Activated naive CD8-positive, alpha-beta T cell treated with anti-CD3 and anti-CD28 coated beads, Interleukin-2, amount 10 ng/mL, durations not matched to agents 7 days and 5 days (primary cell): ENCODE measurements at regions not wholly inside any gene's neighbourhood (a gene's known extent, or its start where the extent isn't known, plus 50 kb on each side); places are given as distances from the start of the nearest gene placed in this dataset.

Experiments
- ATAC-seq: fragments of 150-1000 bp; cut with Tn5 transposase; one replicate; pipeline ENCODE4 v1.10.0; 2021; ENCODE audit warnings: low read depth, moderate library complexity
- POLR2A ChIA-PET: fragments of 350-600 bp; sonication (Branson Sonifier 250); formaldehyde crosslinking; loops from one replicate; lab custom pipeline; 2021; ENCODE audit warnings: antibody characterized with exemption; lab: Charles Lee
- DNase-seq: peaks from one replicate; pipeline ENCODE4 v3.0.0; 2021
- H3K27ac Mint-ChIP-seq: one replicate; pipeline ENCODE4 v1.8.0; 2022; ENCODE audit warnings: mild to moderate bottlenecking, mixed read lengths
- H3K27me3 Mint-ChIP-seq: one replicate; pipeline ENCODE4 v1.8.0; 2022; ENCODE audit warnings: mild to moderate bottlenecking, moderate library complexity, mixed read lengths
- H3K36me3 Mint-ChIP-seq: one replicate; pipeline ENCODE4 v1.8.0; 2021; ENCODE audit warnings: mild to moderate bottlenecking, mixed read lengths
- H3K4me1 Mint-ChIP-seq: one replicate; pipeline ENCODE4 v1.8.0; 2021; ENCODE audit warnings: mixed read lengths
- H3K4me3 Mint-ChIP-seq: one replicate; pipeline ENCODE4 v1.8.0; 2022; ENCODE audit warnings: mild to moderate bottlenecking, moderate library complexity, mixed read lengths
- H3K9me3 Mint-ChIP-seq: one replicate; pipeline ENCODE4 v1.8.0; 2021; ENCODE audit warnings: mixed read lengths

DNA sequence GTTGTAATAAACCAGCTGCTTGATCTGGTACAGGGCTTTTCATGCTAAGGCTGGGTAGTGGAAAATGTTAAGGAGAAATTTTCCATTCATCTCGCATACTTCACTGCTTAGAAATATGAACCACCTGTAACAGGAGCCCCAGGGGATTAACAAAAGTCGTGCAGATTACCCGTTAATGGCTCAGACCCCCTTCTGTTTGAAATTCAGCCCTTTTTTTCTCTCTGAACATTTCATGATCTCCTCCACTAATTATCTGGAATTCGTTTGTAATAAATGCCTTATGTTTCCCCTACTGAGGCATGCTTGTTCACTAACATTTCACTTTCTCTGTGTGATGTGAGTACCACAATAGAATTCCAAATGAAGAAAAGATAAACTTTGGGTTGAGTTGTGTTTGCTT, 336.4 kb upstream of the HSF2 start:
- POLR2A ChIA-PET = no interaction called here
- no peak for ATAC-seq
- H3K27ac Mint-ChIP-seq = no peak overlapping the region

GRCh38 chr6:122063761-122064160, 335.7 kb upstream of the HSF2 start:
- ATAC-seq = no peak
- POLR2A ChIA-PET = no interaction called here
- no peak for DNase-seq
- Mint-ChIP-seq H3K27me3 (peaks cover 4% of the 10 kb centered on the region), H3K27ac (no peak overlapping the region), H3K36me3 (no peaks in the 10 kb centered on the region), H3K9me3 (no peaks in the 10 kb centered on the region), H3K4me3 (no peak overlapping the region), H3K4me1 (no peaks in the 10 kb centered on the region)

More for the DNA sequence above, 336.4 kb upstream of the HSF2 start:
- Mint-ChIP-seq H3K27me3 (peaks cover 4% of the 10 kb centered on the region), H3K4me3 (no peak overlapping the region), H3K4me1 (no peaks in the 10 kb centered on the region), H3K9me3 (no peaks in the 10 kb centered on the region), H3K36me3 (no peaks in the 10 kb centered on the region)
- no peak for DNase-seq

DNA sequence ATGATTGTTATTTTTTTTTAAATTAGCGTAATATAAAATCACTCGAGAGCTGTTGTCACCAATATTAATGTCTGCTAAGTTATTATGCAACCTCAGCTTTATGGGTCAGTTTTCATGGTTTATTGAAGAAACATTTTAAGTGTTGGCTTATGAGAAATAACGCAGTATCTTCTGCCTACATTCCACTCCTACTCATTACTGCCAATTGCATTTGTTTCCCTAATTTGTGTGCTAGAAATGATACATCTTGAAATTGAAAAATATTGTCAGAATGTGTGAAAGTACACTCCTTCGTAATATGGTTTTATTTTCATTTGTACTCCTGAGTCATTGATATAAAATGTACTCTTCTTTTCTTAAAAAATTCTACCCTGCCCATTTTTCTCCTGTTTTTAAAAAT, 333.3 kb upstream of the HSF2 start:
- H3K4me3 Mint-ChIP-seq = no peak overlapping the region
- H3K27me3 Mint-ChIP-seq = peaks cover 4% of the 10 kb centered on the region
- H3K36me3 Mint-ChIP-seq = no peaks in the 10 kb centered on the region
- H3K27ac Mint-ChIP-seq = no peak overlapping the region
- H3K9me3 Mint-ChIP-seq = no peaks in the 10 kb centered on the region
- no peak for DNase-seq
- POLR2A ChIA-PET = no interaction called here
- ATAC-seq = no peak
- H3K4me1 Mint-ChIP-seq = no peaks in the 10 kb centered on the region

- Mint-ChIP-seq H3K27ac (no peak overlapping the region), H3K36me3 (no peaks in the 10 kb centered on the region), H3K27me3 (peaks cover 4% of the 10 kb centered on the region), H3K4me3 (no peak overlapping the region), H3K4me1 (no peaks in the 10 kb centered on the region), H3K9me3 (no peaks in the 10 kb centered on the region)
- DNase-seq = no peak
- ATAC-seq = no peak
- POLR2A ChIA-PET = no interaction called here
Observed at GRCh38 chr6:122068291-122068769, 331.1 kb upstream of the HSF2 start.

DNA sequence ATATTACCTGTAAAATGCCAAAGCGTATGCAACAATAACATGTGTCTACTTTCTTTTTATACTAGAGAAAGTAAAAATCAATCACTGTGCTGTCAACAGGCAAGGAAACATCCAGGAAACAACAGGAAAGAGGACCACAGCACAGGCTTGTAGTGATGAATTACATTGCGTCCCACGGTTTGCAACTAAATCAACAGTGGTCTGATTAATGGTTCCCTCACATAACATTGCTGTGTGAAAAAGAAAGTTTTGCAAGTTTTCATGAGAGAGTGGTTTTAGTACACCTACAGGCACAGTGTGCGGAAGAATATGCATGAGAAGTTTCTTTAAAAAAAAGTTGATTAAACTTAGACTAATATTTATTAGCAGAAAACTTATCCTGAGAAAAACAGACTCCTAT, 329.5 kb upstream of the HSF2 start:
- H3K9me3 Mint-ChIP-seq = no peaks in the 10 kb centered on the region
- no peaks in the 10 kb centered on the region for H3K4me1 Mint-ChIP-seq
- ATAC-seq = no peak
- no peak overlapping the region for H3K27ac Mint-ChIP-seq
- H3K36me3 Mint-ChIP-seq = no peaks in the 10 kb centered on the region
- DNase-seq = no peak
- no peaks in the 10 kb centered on the region for H3K27me3 Mint-ChIP-seq
- POLR2A ChIA-PET = no interaction called here
- H3K4me3 Mint-ChIP-seq = no peak overlapping the region

- Mint-ChIP-seq H3K36me3 (no peaks in the 10 kb centered on the region), H3K27me3 (no peaks in the 10 kb centered on the region), H3K4me3 (no peak overlapping the region), H3K27ac (no peak overlapping the region), H3K4me1 (no peaks in the 10 kb centered on the region), H3K9me3 (no peaks in the 10 kb centered on the region)
- POLR2A ChIA-PET = no interaction called here
- DNase-seq (no peak), ATAC-seq (no peak)
Observed at GRCh38 chr6:122072014-122072647, 327.3 kb upstream of the HSF2 start.

DNA sequence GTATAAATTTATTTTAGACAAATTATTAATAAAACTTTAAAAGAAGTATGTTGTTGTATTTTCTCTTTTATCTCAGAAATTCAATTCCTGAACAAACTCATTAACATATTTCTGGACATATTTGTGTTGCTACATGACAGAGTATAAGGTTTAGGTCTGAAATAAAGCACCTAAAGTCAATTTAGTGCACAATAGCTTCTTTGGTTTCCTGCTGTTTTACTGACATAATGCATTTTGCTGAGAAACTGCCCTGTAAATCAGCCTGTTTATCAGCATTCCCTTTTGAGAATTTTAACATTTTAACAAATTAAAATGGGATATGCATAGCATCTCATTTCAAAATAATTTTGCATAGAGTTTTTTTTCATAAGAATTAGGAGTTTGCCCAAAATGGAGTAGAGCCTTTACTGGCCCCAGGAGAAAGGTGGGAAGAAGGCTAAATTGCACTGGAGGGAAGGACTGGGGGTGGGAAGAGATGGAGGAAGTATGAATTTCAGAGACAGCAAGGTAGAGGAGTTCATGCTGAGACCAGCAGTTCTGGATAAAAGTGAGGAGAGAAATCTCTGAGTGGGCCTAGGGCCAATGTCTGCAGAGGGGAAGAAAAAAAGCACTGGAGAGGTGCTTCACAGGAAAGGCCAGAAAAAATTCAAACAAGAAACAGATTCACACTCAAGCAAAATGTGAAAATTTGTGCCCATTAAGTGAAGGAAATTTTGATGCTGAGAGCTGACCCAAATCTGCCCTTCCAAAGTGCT, 324.2 kb upstream of the HSF2 start:
- POLR2A ChIA-PET = no interaction called here
- no peaks in the 10 kb centered on the region for H3K9me3 Mint-ChIP-seq

DNA sequence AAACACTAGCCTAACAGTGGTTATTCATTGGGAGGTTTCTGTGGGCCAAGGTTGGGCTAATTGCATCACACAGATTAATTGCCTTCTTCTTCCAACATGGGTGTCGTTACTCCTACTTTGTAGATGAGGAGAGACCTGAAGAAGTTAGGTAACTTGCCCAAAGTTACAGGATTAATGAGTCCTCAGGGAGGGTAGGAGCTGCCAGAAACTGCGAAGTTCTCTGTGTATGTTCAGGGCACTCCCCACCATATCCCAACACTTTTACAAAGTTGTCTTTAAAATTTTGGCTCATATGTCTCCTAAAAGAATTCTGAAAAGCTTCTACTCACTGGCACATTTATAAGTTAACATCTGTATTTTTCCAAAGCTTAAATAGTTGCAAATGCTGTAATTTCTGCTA, 323.5 kb upstream of the HSF2 start:
- H3K27me3 Mint-ChIP-seq = peaks cover 2% of the 10 kb centered on the region

More for the DNA sequence above, 324.2 kb upstream of the HSF2 start:
- H3K27me3 Mint-ChIP-seq = peaks cover 2% of the 10 kb centered on the region
- DNase-seq (no peak), ATAC-seq (no peak)
- H3K36me3 Mint-ChIP-seq = no peaks in the 10 kb centered on the region
- H3K4me1 Mint-ChIP-seq = no peaks in the 10 kb centered on the region
- no peak overlapping the region for H3K4me3 Mint-ChIP-seq
- H3K27ac Mint-ChIP-seq = no peak overlapping the region

DNA sequence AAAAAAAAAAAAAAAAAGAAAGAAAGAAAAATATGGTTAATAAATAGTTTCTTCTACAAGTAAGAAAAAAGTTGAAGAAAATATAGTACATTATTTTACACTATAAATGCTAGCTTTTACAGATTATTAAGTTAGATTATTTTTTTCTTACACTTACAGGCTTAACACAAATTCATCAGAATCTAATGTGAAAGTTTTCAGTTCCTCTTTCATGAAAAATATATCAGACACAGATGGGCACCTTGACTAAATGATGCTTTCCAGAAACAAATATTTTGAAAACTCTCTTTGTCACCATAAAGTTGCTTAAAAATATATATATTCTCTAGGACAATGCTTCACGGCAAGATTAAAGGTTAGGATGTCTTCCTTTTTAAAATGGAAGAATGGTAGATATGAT, 321.8 kb upstream of the HSF2 start:
- no peak overlapping the region for H3K4me3 Mint-ChIP-seq
- DNase-seq = no peak
- no peak overlapping the region for H3K27ac Mint-ChIP-seq
- ATAC-seq = no peak
- no peaks in the 10 kb centered on the region for H3K9me3 Mint-ChIP-seq
- H3K36me3 Mint-ChIP-seq = no peaks in the 10 kb centered on the region
- POLR2A ChIA-PET = interaction anchor here (0.6 kb wide), 1 partner anchor 12 kb away, joined by 3 read pairs; no protein-coding TSS in a partner anchor
- H3K27me3 Mint-ChIP-seq = peaks cover 2% of the 10 kb centered on the region
- H3K4me1 Mint-ChIP-seq = no peaks in the 10 kb centered on the region

More for the DNA sequence above, 323.5 kb upstream of the HSF2 start:
- Mint-ChIP-seq H3K27ac (no peak overlapping the region), H3K4me3 (no peak overlapping the region), H3K36me3 (no peaks in the 10 kb centered on the region), H3K9me3 (no peaks in the 10 kb centered on the region), H3K4me1 (no peaks in the 10 kb centered on the region)
- DNase-seq (no peak), ATAC-seq (no peak)
- POLR2A ChIA-PET = no interaction called here

DNA sequence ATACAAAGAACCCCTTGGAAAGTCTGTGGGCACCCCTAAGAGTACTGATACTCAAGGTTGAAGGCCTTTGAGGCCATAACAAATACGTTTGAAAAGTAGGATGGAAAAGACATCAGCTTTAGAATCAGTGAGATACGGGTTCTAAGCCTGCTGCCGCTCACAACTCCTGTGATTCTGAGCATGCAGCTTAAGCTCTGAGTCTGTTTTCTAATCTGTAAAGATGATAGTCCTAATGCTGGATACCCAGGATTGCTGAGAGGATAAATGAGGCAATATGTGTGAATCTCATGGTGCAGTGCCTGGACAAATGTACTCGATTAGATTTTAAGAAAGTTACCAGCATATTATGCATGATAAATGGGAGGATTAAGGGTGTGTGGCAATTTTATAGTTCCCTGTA, 321.0 kb upstream of the HSF2 start:
- DNase-seq = no peak
- no peak overlapping the region for H3K4me3 Mint-ChIP-seq

GRCh38 chr6:122079916-122080315, 319.5 kb upstream of the HSF2 start:
- no peaks in the 10 kb centered on the region for H3K9me3 Mint-ChIP-seq
- no peak for DNase-seq

More for the DNA sequence above, 321.0 kb upstream of the HSF2 start:
- H3K36me3 Mint-ChIP-seq = no peaks in the 10 kb centered on the region
- H3K9me3 Mint-ChIP-seq = no peaks in the 10 kb centered on the region
- ATAC-seq = no peak
- peaks cover 2% of the 10 kb centered on the region for H3K27me3 Mint-ChIP-seq
- no peaks in the 10 kb centered on the region for H3K4me1 Mint-ChIP-seq
- H3K27ac Mint-ChIP-seq = no peak overlapping the region
- POLR2A ChIA-PET = no interaction called here

GRCh38 chr6:122081921-122082320, 317.5 kb upstream of the HSF2 start:
- ATAC-seq (no peak), DNase-seq (no peak)
- POLR2A ChIA-PET = no interaction called here
- Mint-ChIP-seq H3K4me3 (no peak overlapping the region), H3K36me3 (no peaks in the 10 kb centered on the region), H3K9me3 (no peaks in the 10 kb centered on the region), H3K4me1 (no peaks in the 10 kb centered on the region), H3K27me3 (peaks cover 2% of the 10 kb centered on the region), H3K27ac (no peak overlapping the region)

More at GRCh38 chr6:122079916-122080315, 319.5 kb upstream of the HSF2 start:
- Mint-ChIP-seq H3K27ac (no peak overlapping the region), H3K4me1 (no peaks in the 10 kb centered on the region), H3K27me3 (peaks cover 2% of the 10 kb centered on the region), H3K36me3 (no peaks in the 10 kb centered on the region), H3K4me3 (no peak overlapping the region)
- ATAC-seq = no peak
- POLR2A ChIA-PET = no interaction called here

- POLR2A ChIA-PET = no interaction called here
- ATAC-seq (no peak), DNase-seq (no peak)
- H3K27me3 Mint-ChIP-seq = peaks cover 2% of the 10 kb centered on the region
- no peak overlapping the region for H3K27ac Mint-ChIP-seq
- no peaks in the 10 kb centered on the region for H3K4me1 Mint-ChIP-seq
- H3K9me3 Mint-ChIP-seq = no peaks in the 10 kb centered on the region
- H3K4me3 Mint-ChIP-seq = no peak overlapping the region
- H3K36me3 Mint-ChIP-seq = no peaks in the 10 kb centered on the region
Observed at GRCh38 chr6:122082370-122082769, 317.1 kb upstream of the HSF2 start.

GRCh38 chr6:122092366-122092765, 307.1 kb upstream of the HSF2 start:
- no peak for ATAC-seq
- Mint-ChIP-seq H3K4me3 (no peak overlapping the region), H3K9me3 (no peaks in the 10 kb centered on the region), H3K36me3 (no peaks in the 10 kb centered on the region), H3K27ac (no peak overlapping the region), H3K27me3 (peaks cover 2% of the 10 kb centered on the region), H3K4me1 (no peaks in the 10 kb centered on the region)
- no peak for DNase-seq
- POLR2A ChIA-PET = no interaction called here
